HG03575 (cell line): ENCODE measurements at regions not wholly inside any gene's neighbourhood (a gene's known extent, or its start where the extent isn't known, plus 50 kb on each side); places are given as distances from the start of the nearest gene placed in this dataset.

ENCODE experiments used
- ATAC-seq: cut with Tn5 transposase; IDR thresholded peaks from one replicate; pipeline ENCODE4 v1.9.1; 2021; ENCODE audit not compliant: unreplicated experiment, insufficient number of reproducible peaks, low FRiP score; ENCODE audit errors: extremely low read depth

GRCh38 chr3:20236603-20237002, 50.6 kb upstream of the SGO1 start:
- no peak for ATAC-seq
